NB4 (cell line): ENCODE measurements at regions not wholly inside any gene's neighbourhood (a gene's known extent, or its start where the extent isn't known, plus 50 kb on each side); places are given as distances from the start of the nearest gene placed in this dataset.

Source experiments
- CTCF ChIP-seq: IDR thresholded peaks from one replicate; pipeline ENCODE4 v1.5.1; 2012; ENCODE audit warnings: low read depth, low read length
- MYC ChIP-seq: IDR thresholded peaks from 2 replicates; pipeline ENCODE4 v1.6.1; 2011; ENCODE audit warnings: low read depth, low read length
- POLR2A ChIP-seq: IDR thresholded peaks from 2 replicates; pipeline ENCODE4 v1.6.1; 2011; ENCODE audit warnings: mild to moderate bottlenecking; ENCODE audit not compliant: insufficient read length; ENCODE audit errors: extremely low read depth
- TF ChIP-seq, protein P1 (sequence below): IDR thresholded peaks from 2 replicates; pipeline ENCODE4 v1.6.1; 2011; ENCODE audit warnings: low read depth, low read length

DNA sequence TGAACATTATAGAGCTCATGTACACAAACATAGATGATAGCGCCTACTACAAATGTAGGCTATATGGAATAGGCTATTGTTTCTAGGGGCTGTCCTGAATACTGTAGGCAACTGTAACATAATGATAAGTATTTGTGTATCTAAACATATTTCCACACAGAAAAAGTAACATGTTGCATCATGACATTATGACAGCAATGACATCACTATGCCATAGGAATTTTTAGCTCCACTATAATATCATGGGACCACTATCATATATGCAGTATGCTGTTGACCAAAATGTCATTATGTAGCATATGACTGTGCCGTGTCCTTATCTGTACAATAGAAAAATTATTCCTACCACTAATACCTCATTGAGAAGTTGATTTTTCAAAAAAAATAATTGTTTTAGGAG, 96.7 kb upstream of the SSTR1 start:
- TF ChIP-seq POLR2A (no peak), CTCF (no peak), MYC (no peak)
- TF ChIP-seq, protein P1, sequence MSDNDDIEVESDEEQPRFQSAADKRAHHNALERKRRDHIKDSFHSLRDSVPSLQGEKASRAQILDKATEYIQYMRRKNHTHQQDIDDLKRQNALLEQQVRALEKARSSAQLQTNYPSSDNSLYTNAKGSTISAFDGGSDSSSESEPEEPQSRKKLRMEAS = no peak
